Kidney (tissue), 13 donors: ENCODE measurements at regions not wholly inside any gene's neighbourhood (a gene's known extent, or its start where the extent isn't known, plus 50 kb on each side); places are given as distances from the start of the nearest gene placed in this dataset.

Experiments used
- DNase-seq, 5 donors: peaks; one replicate each; pipeline ENCODE4 v3.0.0-alpha.2; 2013 to 2020
- FAIRE-seq: peaks from 2 replicates; lab custom pipeline; 2012; peaks lifted over from hg19 to GRCh38; lab: Jason Lieb, UNC
- H3K27ac ChIP-seq, 2 donors: one replicate each; pipeline ENCODE4 v1.7.0; 2013; ENCODE audit warnings: low read depth in 2 of 2, low read length in 2 of 2, inconsistent platforms in 1 of 2
- H3K27me3 ChIP-seq: one replicate; pipeline ENCODE4 v1.7.1; 2013; ENCODE audit warnings: low read length, inconsistent platforms; ENCODE audit not compliant: control insufficient read depth, insufficient read depth
- H3K36me3 ChIP-seq, 3 donors: one replicate each; pipeline versions ENCODE4 v1.7.0 to v1.7.1; 2013; ENCODE audit warnings: low read length in 3 of 3, control low read depth in 1 of 3, inconsistent platforms in 1 of 3; ENCODE audit not compliant: insufficient read depth in 3 of 3, control insufficient read depth in 2 of 3
- H3K4me1 ChIP-seq, 3 donors: one replicate each; pipeline versions ENCODE4 v1.7.0 to v1.7.1; 2013; ENCODE audit warnings: low read length in 3 of 3, inconsistent platforms in 1 of 3, low read depth in 1 of 3; ENCODE audit not compliant: control insufficient read depth in 2 of 3, insufficient read depth in 2 of 3
- H3K4me3 ChIP-seq, 3 donors: one replicate each; pipeline versions ENCODE4 v1.7.0 to v1.8.1; 2013; ENCODE audit warnings: low read length in 3 of 3, control low read depth in 1 of 3, inconsistent platforms in 1 of 3
- H3K9ac ChIP-seq, 3 donors: one replicate each; pipeline versions ENCODE4 v1.7.0 to v1.7.1; 2013; ENCODE audit warnings: low read length in 3 of 3, control low read depth in 1 of 3, inconsistent platforms in 1 of 3
- H3K9me3 ChIP-seq, 3 donors: one replicate each; pipeline versions ENCODE4 v1.7.0 to v1.7.1; 2013; ENCODE audit warnings: low read length in 3 of 3, control low read depth in 1 of 3, inconsistent platforms in 1 of 3; ENCODE audit not compliant: control insufficient read depth in 2 of 3, insufficient read depth in 1 of 3
- intact Hi-C: fragments of 100-400 bp; cut with DNase I; formaldehyde crosslinking; loops from one replicate; pipeline ENCODE4 v1.11.1; 2022
- TF ChIP-seq, protein P1 (sequence below): IDR thresholded peaks from 3 replicates; pipeline ENCODE4 v1.5.1; 2012; ENCODE audit warnings: mild to moderate bottlenecking, moderate library complexity, borderline replicate concordance; ENCODE audit not compliant: insufficient read depth; ENCODE audit errors: extremely low read depth
- donor health status: control.
- donor health status: control.
- donor health status: control.
- donor health status: control.
- donor health status: control.
- donor health status: DM: yes; HTN: yes; CAD: no.
- donor health status: Normal renal cell carcinoma (clear cell type).

DNA sequence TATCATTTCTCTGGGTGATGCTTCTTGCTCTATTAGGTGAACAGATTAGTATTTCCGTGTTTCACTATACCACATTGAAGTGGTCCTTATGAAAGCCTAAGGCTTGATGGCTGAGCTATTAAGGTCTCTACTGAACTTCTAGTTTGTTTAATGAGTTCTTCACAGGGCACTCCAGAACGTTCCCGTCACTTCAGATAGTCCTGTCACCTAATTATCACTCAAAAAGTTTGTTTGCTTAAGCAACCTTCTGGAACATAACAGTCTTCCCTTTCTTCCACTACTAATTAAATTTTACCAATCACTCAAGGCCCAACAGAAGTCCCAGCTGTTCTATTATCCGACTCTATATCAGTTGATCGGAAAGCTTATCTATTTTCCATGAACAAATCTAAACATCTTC lies 104.6 kb upstream of the ZC3H11B start:
- H3K9me3 ChIP-seq, result no peaks in the 10 kb centered on the region
- no peak overlapping the region for H3K9ac ChIP-seq
- DNase-seq (no peak), FAIRE-seq (no peak)
- no peak overlapping the region for H3K4me3 ChIP-seq
- intact Hi-C loops, result no loop called here
- H3K4me1 ChIP-seq, result no peaks in the 10 kb centered on the region
- no peak overlapping the region for H3K27ac ChIP-seq
- TF ChIP-seq, protein P1, sequence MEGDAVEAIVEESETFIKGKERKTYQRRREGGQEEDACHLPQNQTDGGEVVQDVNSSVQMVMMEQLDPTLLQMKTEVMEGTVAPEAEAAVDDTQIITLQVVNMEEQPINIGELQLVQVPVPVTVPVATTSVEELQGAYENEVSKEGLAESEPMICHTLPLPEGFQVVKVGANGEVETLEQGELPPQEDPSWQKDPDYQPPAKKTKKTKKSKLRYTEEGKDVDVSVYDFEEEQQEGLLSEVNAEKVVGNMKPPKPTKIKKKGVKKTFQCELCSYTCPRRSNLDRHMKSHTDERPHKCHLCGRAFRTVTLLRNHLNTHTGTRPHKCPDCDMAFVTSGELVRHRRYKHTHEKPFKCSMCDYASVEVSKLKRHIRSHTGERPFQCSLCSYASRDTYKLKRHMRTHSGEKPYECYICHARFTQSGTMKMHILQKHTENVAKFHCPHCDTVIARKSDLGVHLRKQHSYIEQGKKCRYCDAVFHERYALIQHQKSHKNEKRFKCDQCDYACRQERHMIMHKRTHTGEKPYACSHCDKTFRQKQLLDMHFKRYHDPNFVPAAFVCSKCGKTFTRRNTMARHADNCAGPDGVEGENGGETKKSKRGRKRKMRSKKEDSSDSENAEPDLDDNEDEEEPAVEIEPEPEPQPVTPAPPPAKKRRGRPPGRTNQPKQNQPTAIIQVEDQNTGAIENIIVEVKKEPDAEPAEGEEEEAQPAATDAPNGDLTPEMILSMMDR, result no peak
- no peaks in the 10 kb centered on the region for H3K36me3 ChIP-seq
- H3K27me3 ChIP-seq, result no peaks in the 10 kb centered on the region

DNA sequence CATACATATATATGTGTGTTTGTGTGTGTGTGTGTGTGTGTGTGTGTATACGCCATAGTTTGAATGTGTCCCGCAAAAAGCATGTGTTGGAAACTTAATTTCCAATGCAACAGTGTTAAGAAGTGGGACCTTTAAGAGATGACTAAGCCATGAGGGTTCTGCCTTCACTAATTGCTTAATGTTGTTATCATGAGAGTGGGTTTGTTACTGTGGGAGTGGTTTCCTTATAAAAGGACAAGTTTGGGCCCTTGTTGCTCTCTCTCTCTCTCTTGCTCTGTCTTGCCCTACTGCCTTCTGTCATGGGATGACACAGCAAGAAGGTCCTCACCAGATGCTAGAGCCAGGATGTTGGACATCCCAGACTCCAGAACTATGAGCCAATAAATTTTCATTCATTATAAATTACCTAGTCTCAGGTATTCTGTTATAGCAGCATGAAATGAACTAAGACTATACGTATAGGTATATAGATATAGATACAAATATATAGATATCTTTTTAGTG lies 103.8 kb upstream of the ZC3H11B start:
- DNase-seq, result no peak
- Histone ChIP-seq H3K4me3 (no peak overlapping the region), H3K9ac (no peak overlapping the region), H3K27me3 (no peaks in the 10 kb centered on the region), H3K27ac (no peak overlapping the region), H3K9me3 (no peaks in the 10 kb centered on the region), H3K4me1 (no peaks in the 10 kb centered on the region), H3K36me3 (no peaks in the 10 kb centered on the region)
- intact Hi-C loops, result no loop called here
- TF ChIP-seq, protein P1, result no peak
- no peak for FAIRE-seq

DNA sequence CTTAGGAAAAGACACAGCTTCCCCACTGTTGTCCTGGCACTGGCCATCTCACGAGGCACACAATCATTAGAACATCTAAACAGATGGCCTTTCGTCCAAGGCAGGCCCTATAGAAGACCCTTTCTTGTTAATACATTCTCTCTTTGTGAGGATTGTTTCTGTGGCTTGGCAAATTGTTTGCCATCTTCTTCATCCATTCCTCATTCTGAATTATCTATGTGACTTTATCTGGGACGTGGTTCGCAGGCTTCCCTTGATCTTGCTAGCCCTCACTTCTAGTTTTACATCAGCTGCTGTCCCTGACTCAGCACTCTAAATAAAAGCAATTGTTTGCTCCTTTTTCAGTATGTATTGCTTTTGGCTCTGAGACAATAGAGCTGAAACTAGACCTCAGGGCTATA lies 101.1 kb upstream of the ZC3H11B start:
- Histone ChIP-seq H3K9me3 (no peaks in the 10 kb centered on the region), H3K4me3 (no peak overlapping the region), H3K27ac (no peak overlapping the region), H3K36me3 (no peaks in the 10 kb centered on the region), H3K4me1 (no peaks in the 10 kb centered on the region), H3K9ac (no peak overlapping the region), H3K27me3 (no peaks in the 10 kb centered on the region)
- no peak for FAIRE-seq
- intact Hi-C loops, result no loop called here
- no peak for DNase-seq
- TF ChIP-seq, protein P1, result no peak

GRCh38 chr1:219712506-219712905 lies 99.6 kb upstream of the ZC3H11B start:
- Histone ChIP-seq H3K9ac (no peak overlapping the region), H3K4me3 (no peak overlapping the region), H3K9me3 (no peaks in the 10 kb centered on the region), H3K36me3 (no peaks in the 10 kb centered on the region), H3K27me3 (no peaks in the 10 kb centered on the region), H3K4me1 (no peaks in the 10 kb centered on the region), H3K27ac (no peak overlapping the region)
- intact Hi-C loops, result no loop called here
- TF ChIP-seq, protein P1, result no peak
- no peak for DNase-seq
- FAIRE-seq, result no peak
